Fibroblast of gingiva (primary cell): ENCODE measurements at regions not wholly inside any gene's neighbourhood (a gene's known extent, or its start where the extent isn't known, plus 50 kb on each side); places are given as distances from the start of the nearest gene placed in this dataset.

ENCODE experiments used
- DNase-seq: peaks from one replicate; pipeline ENCODE4 v3.0.0-alpha.2; 2011; ENCODE audit warnings: low read depth

DNA sequence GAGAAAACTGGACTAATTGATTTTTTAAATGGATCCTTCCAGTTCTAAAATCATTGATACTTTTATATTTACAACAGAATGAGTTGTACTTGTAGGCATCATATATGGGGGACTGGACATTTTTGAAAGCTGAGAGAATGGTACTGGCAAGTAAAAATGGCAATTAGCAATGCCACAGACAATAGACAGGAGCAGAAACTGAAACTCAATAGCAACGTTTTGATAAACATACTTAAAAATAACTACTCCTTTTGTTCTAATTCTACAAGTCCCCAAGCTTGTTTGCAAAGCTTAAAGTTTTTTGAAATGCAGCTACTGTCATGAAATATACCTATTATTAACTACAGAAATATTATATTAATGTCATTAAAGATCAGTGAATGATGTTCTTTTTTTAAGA is 52.8 kb upstream of the FBXL7 start:
- no peak for DNase-seq

DNA sequence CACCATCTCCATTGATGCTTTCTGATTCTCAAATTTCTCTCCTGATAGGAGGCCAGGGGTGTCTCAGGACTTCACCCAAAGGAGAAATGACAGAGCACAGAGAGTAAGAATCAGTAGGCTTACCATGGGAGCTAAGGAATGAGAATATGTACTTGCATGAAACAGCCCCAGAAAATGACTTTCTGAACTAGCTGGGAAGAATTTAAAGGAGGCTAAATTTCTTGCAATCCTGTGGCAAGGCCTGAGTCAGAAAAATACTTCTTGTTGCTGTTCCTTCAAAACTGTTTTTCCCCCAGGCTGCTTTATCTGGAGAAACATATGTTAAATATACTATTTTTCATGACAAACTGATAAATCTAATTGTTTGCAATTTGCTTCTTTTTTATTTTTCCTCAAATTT is 53.4 kb upstream of the FBXL7 start:
- no peak for DNase-seq

DNA sequence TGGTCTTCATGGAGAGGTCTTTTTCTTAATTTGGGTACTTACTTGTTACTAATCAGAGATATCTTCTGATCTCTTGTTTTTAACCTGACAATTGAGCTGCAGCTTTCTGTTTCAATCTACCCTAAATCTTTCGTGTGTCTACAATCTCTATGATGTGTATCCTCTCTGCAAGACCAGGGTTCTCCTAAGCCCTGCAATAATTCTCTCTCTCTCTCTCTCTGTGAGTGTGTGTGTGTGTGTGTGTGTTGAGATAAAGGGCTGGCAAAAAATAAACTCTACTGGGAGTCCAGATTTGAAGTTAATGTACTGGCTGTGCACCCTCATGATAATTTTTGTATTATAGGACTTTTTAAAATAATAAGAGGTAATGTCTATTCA is 57.8 kb upstream of the FBXL7 start:
- DNase-seq, result no peak

DNA sequence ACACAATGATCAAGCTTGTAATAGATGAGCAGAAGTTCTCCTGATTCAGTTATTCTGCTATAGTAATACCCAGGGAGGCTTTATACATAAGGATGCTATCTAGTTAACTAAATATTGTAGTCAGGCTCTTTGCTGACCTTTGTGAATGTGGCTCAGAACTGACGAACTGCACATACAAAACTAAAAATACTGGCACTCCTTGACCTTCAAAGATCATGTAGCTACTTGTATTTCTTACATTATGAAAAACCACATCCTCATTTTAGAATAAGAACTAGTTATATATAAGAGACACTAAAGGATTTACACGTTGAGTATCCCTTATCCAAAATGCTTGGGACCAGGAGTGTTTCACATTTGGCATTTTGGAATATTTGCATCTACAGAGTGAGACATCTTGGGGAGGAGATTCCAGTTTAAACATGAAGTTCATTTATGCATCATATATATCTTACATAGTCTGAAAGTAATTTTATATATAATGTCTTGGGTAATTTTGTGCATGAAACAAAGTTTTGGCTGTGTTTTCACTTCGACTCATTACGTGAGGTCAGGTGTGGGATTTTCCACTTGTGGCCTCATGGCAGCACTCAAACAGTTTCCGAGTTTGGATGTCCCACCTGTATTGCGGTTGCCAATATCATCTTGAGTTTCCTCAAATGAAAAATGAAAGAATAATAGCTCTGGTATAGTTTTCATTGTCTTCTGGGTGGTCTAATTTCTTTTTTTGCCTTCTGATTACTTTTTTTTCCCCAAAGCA is 58.4 kb upstream of the FBXL7 start:
- DNase-seq, result no peak

DNA sequence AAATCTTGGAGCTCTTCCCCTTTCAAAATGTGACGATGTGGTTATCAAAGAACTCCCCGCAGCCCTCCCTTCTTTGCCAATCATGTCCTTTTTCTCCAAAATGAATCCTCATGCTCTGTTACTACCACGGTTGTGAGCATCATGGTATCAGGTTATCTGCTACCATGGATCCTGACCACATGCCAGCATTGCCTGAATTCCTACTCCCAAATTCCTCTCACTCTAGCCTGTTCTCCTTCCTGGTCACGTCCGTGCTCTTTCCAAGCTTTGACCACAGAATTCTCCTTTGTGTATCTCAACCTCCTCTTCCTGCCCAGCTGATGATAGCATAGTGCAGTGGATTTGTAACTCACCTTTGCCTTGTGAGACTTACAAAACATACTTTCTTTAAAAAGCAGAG is 59.5 kb upstream of the FBXL7 start:
- no peak for DNase-seq

DNA sequence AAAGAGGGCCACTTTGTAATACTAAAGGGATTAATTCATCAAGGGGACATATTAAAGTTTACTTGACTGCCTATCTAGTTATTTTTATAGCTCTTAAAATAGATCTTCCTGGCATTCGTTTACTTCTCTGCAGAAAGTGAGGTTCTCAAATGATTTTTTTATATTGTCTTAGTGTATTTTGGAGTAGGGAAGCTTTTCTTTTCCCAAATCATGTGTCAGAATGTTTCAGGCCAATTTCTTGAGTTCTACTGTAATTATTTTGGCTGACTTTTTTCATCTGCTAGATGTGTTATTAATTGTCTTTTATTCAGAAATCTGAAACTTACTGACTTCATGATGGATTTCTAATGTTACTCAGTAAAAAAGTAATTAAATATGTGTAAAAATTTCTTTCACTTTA is 60.2 kb upstream of the FBXL7 start:
- no peak for DNase-seq

DNA sequence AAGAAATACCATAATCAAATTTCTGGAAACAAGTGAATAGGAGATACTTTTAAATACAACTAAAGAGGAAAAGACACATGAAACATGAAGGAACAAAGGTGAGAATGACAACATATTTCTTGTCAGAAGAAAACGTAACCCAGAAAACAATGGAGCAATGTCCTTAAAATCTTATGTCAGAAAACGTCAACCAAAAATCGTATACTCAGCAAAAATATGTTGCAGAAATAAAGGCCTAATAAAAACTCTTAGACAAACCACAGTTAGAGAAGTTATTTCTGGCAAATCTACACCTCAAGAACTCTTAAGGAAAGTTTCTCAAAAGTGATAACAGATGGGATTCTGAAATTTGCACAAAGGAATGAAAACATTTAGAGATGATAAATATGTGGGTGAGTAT is 66.3 kb upstream of the FBXL7 start:
- no peak for DNase-seq

DNA sequence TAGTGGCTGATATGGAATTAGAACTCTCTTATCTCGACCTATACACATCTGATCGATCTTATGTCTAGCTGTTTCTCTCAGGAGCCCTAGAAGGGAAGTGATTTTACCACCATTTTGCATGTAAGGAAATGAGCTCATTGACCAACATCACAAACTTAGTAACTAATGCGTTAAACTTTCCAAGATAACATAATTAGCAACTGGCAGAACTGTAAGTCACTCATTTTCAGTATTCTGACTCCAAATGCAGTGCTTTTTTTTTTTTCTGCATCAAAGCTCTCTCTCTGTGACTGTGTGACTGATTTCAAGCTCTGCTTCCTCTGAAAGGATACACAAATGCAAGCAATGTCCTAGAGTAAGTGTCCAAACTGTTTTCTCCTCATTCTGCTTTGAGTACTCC is 68.1 kb upstream of the FBXL7 start:
- DNase-seq, result no peak

DNA sequence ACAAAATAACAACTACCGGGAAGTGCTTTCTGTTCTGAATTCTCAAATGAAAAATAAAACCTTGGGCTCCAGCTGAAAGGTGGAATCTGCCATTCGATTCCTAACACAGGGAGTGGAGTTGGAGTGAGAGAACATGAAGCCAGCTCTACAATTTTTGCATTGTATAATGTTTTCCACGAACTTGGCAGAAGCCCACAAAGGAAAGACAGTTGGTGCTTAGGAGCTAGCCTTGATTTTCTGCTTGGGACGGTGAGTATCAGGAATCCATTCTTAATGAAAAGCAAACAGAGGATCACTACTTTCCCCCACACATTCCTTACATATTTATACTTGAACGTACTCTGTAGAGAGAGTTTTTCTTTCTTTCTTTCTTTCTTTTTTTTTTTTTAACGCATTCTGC is 74.2 kb upstream of the FBXL7 start:
- DNase-seq, result no peak

DNA sequence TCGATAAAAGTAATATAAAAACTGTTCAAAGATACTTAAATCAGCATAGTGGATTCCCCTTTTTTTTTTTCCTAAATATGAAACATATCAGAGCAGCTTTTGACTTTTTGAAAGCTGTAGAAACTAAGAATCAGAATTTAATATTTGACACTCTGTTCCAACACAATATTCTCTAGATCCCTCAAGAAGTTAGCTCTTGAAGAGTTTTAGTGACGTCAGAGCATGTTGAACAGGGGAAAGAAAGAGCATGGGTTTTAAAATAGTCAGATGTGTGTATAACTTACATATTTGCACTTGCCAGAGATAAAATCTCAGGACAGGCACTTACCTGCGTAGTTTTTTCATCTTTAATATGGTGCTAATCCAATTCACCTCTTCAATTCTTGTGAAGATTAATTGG is 75.2 kb upstream of the FBXL7 start:
- no peak for DNase-seq

DNA sequence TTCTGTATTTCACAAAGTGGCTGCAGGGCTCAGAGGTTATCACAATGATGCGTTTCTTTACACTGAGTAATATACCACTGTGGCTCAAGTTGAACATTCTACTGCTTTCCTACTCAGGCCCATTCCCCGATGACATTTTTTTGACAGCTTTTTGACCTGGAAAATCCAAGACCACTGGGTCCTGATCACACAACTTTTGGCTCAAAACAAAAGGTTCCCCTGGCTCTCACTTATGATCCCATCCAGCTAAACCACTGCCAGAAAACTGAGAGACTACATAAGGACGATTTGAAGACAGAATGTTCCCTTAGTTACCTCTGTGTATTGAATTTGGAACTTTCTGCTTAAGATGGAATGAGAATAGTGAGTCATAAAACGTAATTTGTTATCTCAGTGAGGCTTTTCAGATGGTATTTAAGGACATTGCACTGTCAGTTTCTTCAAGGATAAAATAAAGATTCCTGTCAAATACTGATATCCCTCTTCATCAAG is 78.0 kb upstream of the FBXL7 start:
- peak; percentile 1 for DNase-seq

DNA sequence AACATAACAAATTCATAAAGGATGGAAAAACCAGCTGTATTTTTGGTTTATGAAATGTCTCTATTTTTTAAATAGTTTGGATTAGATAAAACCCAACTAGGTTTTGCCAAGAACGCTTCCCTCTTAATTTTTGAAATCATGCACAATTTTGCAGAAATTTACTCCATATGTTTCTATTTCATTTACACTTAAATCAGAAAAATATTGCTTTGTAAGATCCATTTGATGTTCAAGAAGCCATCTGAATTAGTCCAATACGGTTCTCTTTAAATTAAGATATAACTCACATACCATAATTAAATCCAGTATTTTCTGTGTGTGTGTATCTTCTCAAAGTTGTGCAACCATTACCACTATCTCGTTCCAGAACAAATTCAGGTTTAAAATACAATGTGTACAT is 78.6 kb upstream of the FBXL7 start:
- no peak for DNase-seq

DNA sequence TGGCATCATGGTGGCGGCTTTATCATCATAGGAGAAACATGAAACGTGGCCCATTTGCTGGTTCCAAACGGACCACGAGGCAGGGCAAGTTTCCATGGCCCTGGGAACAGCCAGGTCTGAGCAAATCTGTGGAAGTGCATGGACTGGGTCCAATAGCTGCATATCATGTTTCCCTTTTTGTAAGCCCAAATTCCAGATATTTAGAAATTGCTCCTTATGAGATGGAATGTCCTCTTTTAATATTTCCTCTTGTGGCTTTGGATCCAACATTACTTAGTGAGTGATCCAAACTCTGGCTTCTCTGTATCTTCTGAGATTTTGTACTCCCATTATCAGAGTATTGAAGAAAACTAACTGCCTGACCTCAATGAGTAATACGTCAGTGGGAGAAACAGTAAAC is 79.8 kb upstream of the FBXL7 start:
- DNase-seq, result peak; percentile 2

DNA sequence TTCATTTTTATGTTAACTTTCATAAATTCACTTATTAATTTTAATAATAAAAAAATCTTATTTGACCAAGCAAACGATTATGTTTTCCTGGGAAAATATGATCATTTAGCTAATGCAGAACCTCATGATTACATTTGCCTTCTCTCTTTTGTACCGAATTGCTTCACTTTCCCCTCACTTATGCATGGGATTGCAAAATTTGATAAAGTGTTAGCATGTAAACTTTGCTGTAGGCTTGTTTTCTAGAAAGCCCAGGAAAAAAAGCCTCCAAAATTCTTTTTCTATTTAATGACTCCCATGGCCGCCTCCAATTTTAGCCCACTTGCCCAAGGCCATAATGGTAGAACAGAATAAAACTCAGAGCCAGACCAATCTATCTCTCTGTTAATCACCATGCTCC is 82.8 kb upstream of the FBXL7 start:
- DNase-seq, result no peak

DNA sequence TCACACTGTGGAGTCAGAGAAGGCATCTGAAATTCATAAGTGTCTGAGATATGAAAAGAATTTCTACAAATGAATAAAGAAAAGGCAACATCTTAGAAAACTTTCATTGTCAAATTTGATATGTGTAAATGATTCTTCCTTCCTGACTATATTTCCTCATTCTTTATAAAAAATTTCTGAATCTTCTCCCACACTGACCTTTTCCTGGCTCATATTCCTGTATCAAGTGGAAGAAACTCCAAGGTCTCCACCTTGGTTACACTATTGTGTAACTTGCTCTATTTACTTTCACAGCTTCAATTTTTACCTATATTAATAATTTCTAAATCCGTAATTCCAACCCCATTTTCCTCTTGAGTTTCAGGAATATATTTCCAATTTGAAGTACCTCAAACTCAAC is 93.5 kb upstream of the FBXL7 start:
- no peak for DNase-seq

DNA sequence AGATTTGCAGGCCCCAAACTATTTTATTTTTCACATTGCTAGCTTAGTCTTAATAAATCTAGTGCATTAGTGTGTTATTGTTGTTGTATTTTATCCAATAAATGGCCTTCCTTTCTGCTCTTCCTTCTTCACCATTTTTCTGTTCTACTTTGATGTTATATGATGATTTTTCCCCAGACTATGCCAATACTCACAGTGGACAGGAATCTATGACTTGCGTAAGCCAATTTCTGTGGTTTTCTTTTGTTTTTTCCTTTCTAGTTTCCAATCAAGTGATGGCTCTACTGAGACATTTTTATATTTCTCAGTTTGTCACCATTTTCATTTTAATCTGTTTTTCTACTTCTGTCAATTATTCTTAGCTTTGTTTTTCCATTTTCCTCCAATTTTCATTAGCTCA is 106.8 kb upstream of the FBXL7 start:
- DNase-seq, result peak; percentile 5

DNA sequence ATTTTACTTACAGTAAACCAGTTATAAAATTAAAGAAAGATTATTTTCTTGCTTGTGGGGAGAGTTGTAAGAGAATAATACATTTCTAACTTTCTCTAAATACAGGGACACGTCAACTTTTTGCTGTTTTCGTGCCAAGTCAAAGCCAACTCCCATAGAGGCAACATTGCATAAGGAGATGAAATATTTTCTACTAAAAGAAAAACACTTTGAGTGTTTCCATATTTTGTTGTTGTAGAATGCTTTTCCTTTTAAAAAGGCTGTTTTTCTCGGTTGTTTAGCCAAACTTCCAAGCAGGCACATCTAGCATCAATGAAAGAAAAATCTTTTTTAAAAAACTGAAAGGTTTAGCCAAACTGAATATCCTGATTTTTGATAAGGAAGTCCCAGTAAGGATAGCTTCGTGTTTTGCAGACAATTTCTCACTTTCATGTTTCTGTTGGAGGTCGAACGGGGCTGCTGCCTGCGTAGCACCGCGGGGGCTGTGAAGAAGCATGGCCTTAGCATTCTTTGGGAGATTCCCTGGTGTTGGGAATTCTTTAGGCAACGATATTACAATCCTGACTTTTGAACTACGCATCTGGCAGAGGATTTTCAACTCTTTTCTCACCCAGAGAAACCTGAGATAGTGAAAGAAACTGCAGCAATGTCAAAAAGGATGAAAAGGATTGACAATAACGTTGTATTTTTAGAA is 108.1 kb upstream of the FBXL7 start:
- DNase-seq, result peak; percentile 11

DNA sequence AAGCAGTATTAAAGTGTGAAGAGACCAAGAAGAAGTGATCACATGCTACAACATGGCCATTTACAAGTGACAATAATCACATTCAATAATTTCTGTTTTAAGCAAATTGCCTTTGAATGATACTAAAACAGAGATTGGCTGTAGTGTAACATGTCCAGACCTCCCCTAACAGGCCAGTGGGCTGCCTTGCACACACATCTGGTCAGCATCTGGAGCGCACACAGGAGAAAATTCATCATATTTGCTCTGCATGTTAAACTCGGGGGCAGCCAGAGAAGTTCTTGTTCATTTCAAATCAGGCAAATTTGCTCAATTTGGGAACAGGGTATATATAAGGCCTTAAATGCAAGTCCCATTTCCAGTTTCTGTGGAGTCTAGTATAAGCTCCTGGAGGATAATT is 111.1 kb upstream of the FBXL7 start:
- no peak for DNase-seq

DNA sequence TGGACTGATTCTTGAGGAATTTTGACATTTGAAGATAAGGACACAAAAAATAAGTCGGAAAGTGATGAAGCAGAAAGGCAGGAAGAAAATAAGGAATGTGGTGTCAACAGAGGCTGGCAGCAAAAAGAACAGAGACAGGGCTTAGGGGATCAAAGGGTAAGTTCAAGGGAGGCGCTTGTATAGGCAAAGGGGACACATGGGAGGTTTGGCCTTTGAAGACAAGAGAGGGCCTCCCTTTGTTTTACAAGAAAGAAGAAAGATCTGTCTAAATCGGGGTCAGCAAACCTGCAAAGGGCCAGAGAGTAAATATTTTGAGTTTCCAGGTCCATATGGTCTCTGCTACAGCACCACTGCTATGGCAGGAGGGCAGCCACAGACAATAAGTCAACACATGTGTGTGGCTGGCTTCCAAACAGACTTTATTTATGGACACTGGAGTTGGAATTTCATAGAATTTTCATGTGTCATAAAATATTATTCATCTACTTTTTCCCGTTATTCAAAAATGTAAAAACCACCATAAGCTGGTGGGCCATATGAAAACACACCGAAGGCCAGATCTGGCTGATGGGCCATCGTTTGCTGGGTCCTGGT is 112.0 kb upstream of the FBXL7 start:
- no peak for DNase-seq

DNA sequence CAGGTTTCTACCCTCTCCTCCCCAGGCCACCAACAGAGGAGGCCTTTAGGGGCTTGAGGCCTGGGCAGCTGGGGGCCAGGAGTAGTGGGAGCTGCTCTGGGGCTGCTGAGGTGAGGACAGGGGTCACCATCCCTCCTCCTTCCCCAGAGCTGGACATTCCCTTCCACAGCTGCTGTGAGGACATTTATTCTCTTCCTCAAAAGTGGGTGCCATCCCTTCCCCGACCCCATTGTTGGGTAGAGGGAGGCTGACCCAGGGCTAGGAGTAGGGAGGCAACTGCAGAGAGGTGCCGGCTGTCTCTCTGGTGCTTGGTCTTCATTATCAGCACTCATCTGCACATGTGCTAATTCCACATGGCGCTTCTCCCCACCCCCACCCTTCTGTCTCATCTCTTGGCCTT is 113.9 kb upstream of the FBXL7 start:
- no peak for DNase-seq

DNA sequence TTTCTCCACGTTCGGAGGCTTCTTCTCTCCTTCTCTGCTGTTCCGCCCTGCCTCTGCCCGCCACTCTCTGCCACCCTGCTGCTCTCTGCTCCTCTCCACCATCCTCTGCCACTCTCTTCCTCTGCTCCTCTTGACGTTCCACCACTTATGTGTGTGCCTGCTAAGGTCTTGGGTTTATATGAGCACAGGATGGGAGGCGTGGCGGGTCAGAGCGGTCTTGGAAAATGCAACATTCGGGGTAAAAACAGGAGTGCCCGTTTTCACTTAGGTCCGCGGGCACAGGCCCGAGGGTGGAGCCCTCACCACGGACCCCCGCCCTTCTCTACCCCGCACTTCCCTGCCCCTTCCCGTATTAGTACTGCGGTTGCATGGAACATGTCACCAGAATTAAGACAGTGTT is 114.4 kb upstream of the FBXL7 start:
- DNase-seq, result no peak

DNA sequence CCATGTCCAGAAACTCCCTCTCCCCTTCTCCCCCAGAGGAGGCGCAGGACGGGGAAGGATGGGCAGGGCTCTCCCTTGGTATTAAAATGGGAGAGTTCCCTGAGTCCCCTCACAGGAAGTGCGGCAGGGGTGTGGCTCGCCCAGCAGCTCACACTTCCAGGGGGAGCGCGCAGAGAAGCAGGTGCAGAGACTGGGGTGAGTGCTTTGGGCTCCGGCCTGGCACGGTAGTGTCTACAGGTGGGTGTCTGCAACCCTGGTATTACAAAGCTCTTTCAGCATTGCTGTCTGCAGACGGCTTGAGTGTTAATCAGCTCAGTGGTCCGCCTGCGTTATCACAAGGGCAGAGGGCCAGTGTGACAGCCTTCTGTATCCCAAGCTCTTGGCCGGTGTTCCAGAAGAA is 114.9 kb upstream of the FBXL7 start:
- no peak for DNase-seq

DNA sequence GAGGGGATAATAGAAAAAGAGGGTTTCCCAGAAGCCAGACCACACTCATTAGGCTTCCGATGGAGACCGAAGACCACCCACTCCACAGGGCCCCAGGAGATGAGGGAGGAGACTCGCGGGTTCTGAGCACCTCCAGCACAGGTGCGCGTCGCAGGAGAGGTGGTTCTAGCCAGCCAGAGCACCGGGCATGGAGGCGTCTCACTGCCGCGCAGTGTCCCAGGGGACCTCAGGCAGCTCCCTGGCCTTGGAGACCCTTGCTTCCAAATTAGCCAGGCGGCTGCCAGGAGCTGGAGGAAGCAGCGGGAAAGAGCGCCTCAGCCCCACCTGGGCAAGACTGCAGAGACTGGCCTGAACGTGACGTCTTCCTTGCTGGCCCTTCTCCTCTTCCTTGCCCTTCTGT is 115.4 kb upstream of the FBXL7 start:
- DNase-seq, result no peak

DNA sequence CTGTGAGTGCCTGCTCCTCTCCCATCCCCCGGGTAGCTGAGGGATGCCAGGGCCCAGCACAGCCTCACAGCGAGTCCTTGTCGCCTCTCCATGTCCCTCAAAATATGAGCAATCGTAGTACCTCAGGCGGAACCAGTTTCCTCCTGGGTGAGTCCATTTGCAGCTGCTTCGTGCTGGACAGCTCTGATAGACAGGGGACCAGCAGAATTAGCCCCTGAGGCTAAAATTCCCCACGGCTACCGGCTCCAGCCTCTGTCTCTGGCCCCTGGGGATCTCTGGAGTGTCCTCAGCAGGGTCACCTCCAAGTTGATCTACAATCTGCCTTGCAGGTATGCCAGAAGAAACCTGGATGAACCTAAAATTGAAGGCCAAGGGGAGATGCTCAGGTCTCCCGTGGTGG is 115.8 kb upstream of the FBXL7 start:
- no peak for DNase-seq
